A673 (cell line): ENCODE measurements at regions not wholly inside any gene's neighbourhood (a gene's known extent, or its start where the extent isn't known, plus 50 kb on each side); places are given as distances from the start of the nearest gene placed in this dataset.
"Not testable (repeated sequence)": the region's sequence is repeated elsewhere in the genome, so short reads cannot be mapped to it uniquely, and the experiment has no call there.

Experiments
- BruUV-seq: library from RNA; stranded (reverse); fragments of 400-500 nt; replicated peaks from 2 replicates; lab custom pipeline; 2021; lab: Mats Ljungman, UMichigan
- CTCF ChIA-PET: fragments of 300-600 bp; sonication (Branson Sonifier 250); formaldehyde crosslinking; loops from one replicate; lab custom pipeline; 2022; ENCODE audit warnings: antibody characterized with exemption; lab: Charles Lee
- POLR2A ChIA-PET: fragments of 300-600 bp; sonication (Branson Sonifier 250); formaldehyde crosslinking; loops from one replicate; lab custom pipeline; 2022; ENCODE audit warnings: antibody characterized with exemption; ENCODE audit not compliant: low non-redundant PET; lab: Charles Lee
- DNase-seq: peaks from one replicate; pipeline ENCODE4 v3.0.0-alpha.2; 2015; ENCODE audit warnings: low spot score
- H3K27ac ChIP-seq: fragments of 200-600 bp; sonication (generic); 2 replicates; pipeline ENCODE4 v1.5.1; 2016; ENCODE audit warnings: mixed run types, low read depth, mild to moderate bottlenecking, mixed read lengths, antibody characterized with exemption, low read length; ENCODE audit not compliant: poor library complexity, severe bottlenecking
- H3K27me3 ChIP-seq: fragments of 200-600 bp; sonication (generic); replicated peaks from 2 replicates; pipeline ENCODE4 v1.6.1; 2017; ENCODE audit warnings: mixed run types, low read depth, mild to moderate bottlenecking, mixed read lengths, antibody characterized with exemption, low read length; ENCODE audit not compliant: insufficient read depth, poor library complexity
- H3K36me3 ChIP-seq: fragments of 200-600 bp; sonication (generic); 2 replicates; pipeline ENCODE4 v1.6.1; 2016; ENCODE audit warnings: mixed run types, mild to moderate bottlenecking, mixed read lengths, antibody characterized with exemption, low read length; ENCODE audit not compliant: insufficient read depth, poor library complexity, severe bottlenecking
- H3K4me1 ChIP-seq: fragments of 200-600 bp; sonication (generic); 2 replicates; pipeline ENCODE4 v1.6.1; 2017; ENCODE audit warnings: mixed run types, mild to moderate bottlenecking, mixed read lengths, antibody characterized with exemption, low read length; ENCODE audit not compliant: insufficient read depth, poor library complexity, severe bottlenecking
- H3K4me3 ChIP-seq: fragments of 200-600 bp; sonication (generic); 2 replicates; pipeline ENCODE4 v1.5.1; 2016; ENCODE audit warnings: low read depth, mixed run types, mild to moderate bottlenecking, mixed read lengths, low read length; ENCODE audit not compliant: poor library complexity, severe bottlenecking
- H3K9me3 ChIP-seq: fragments of 200-600 bp; sonication (generic); 2 replicates; pipeline ENCODE4 v1.6.1; 2016; ENCODE audit warnings: mixed run types, low read depth, mild to moderate bottlenecking, mixed read lengths, antibody characterized with exemption, low read length; ENCODE audit not compliant: poor library complexity, severe bottlenecking
- CTCF ChIP-seq: fragments of 300-800, 200-600 bp; sonication (generic); conservative IDR thresholded peaks from 2 replicates; pipeline ENCODE4 v1.5.1; 2017; ENCODE audit warnings: low read depth, mild to moderate bottlenecking, antibody characterized with exemption, low read length, moderate library complexity, mixed read lengths
- EZH2 ChIP-seq: fragments of 200-600 bp; sonication (generic); IDR thresholded peaks from 2 replicates; pipeline ENCODE4 v1.6.1; 2017; ENCODE audit warnings: borderline replicate concordance, low read depth, mild to moderate bottlenecking, mixed read lengths, antibody characterized with exemption, low read length; ENCODE audit not compliant: poor library complexity, severe bottlenecking
- intact Hi-C: fragments of 100-400 bp; cut with micrococcal nuclease; formaldehyde crosslinking; loops from one replicate; pipeline ENCODE4 v1.10.0; 2022; ENCODE audit not compliant: unreplicated experiment

DNA sequence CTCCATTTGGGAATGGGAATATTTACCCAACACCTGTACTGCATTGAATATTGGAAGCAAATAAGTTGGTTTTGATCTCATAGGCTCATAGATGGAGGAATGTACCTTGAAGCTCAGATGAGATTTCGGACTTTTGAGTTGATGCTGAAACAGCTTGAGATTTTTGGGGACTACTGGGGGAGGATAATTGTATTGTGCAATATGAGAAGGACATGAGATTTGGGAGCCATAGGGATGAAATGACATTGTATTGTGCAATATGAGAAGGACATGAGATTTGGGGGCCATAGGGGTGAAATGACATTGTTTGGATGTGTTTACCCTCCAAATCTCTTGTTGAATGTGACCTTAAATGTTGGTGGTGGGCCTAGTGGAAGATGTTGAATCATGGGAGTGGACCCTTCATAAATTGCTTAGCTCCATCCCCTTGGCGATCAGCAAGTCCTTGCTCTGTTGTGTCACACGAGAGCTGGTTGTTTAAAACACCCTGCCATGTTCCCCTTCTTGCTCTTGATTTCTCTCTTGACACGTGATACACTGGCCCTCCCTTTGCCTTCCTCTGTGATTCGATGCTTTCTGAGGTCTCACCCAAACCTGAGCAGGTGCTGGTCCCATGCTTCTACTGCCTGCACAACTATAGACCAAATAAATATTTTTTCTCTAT lies 4464.8 kb upstream of the OR11H1 start:
- peaks cover 57% of the 10 kb centered on the region for H3K9me3 ChIP-seq
- BruUV-seq, CTCF ChIA-PET, DNase-seq, intact Hi-C loops, H3K27me3 ChIP-seq, POLR2A ChIA-PET, H3K4me1 ChIP-seq, H3K27ac ChIP-seq, H3K36me3 ChIP-seq, H3K4me3 ChIP-seq: not testable (repeated sequence)

- CTCF ChIA-PET, H3K27ac ChIP-seq, H3K27me3 ChIP-seq, H3K36me3 ChIP-seq, DNase-seq, POLR2A ChIA-PET, H3K4me3 ChIP-seq, intact Hi-C loops, H3K4me1 ChIP-seq, BruUV-seq: not testable (repeated sequence)
- peaks cover 48% of the 10 kb centered on the region for H3K9me3 ChIP-seq
These were observed 4462.8 kb upstream of the OR11H1 start for GRCh38 chr22:11065210-11065609.

- H3K27me3 ChIP-seq, CTCF ChIA-PET, intact Hi-C loops, H3K4me1 ChIP-seq, H3K4me3 ChIP-seq, POLR2A ChIA-PET, H3K36me3 ChIP-seq, DNase-seq, BruUV-seq, H3K27ac ChIP-seq: not testable (repeated sequence)
- peaks cover 42% of the 10 kb centered on the region for H3K9me3 ChIP-seq
These were observed 4462.0 kb upstream of the OR11H1 start for GRCh38 chr22:11065876-11066457.

- ChIA-PET CTCF (no interaction called here), POLR2A (no interaction called here)
- no peaks in the 10 kb centered on the region for H3K36me3 ChIP-seq
- no peak for TF ChIP-seq EZH2
- no peak for TF ChIP-seq CTCF
- intact Hi-C loops, result no loop called here
- BruUV-seq, result no TSS peak
- H3K27me3 ChIP-seq, result no peaks in the 10 kb centered on the region
- no peak for DNase-seq
- H3K4me1 ChIP-seq, result no peaks in the 10 kb centered on the region
- H3K27ac ChIP-seq, result no peak overlapping the region
- H3K4me3 ChIP-seq, result no peak overlapping the region
- H3K9me3 ChIP-seq, result peaks cover 40% of the 10 kb centered on the region
These were observed 4461.3 kb upstream of the OR11H1 start for GRCh38 chr22:11066458-11067285.

GRCh38 chr22:11067286-11067871 lies 4460.6 kb upstream of the OR11H1 start:
- H3K27me3 ChIP-seq, H3K4me3 ChIP-seq, BruUV-seq, intact Hi-C loops, POLR2A ChIA-PET, CTCF ChIA-PET, DNase-seq, H3K36me3 ChIP-seq, H3K27ac ChIP-seq, H3K4me1 ChIP-seq: not testable (repeated sequence)
- H3K9me3 ChIP-seq, result peaks cover 40% of the 10 kb centered on the region

DNA sequence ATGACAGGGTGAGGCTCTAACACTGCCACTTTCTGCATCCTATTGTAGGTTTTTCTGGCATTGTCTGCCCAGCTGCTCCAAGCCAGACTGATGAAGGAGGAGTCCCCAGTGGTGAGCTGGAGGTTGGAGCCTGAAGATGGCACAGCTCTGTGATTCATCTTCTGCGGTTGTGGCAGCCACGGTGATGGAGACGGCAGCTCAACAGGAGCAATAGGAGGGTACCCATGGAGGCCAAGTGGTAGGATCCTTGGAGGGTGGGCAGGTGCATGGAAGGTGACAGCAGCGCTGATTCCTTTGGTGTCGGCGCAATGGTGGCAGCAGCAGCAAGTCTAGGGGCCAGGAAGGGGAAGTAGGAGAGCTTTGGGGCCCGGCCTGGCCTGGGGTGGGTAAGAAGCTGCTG lies 4460.1 kb upstream of the OR11H1 start:
- peaks cover 40% of the 10 kb centered on the region for H3K9me3 ChIP-seq
- intact Hi-C loops, CTCF ChIA-PET: not testable (repeated sequence)

More for the DNA sequence above, 4460.1 kb upstream of the OR11H1 start:
- DNase-seq, POLR2A ChIA-PET, H3K4me3 ChIP-seq, BruUV-seq, H3K27me3 ChIP-seq, H3K4me1 ChIP-seq, H3K27ac ChIP-seq, H3K36me3 ChIP-seq: not testable (repeated sequence)
